Nephron (organoid): ENCODE measurements at regions not wholly inside any gene's neighbourhood (a gene's known extent, or its start where the extent isn't known, plus 50 kb on each side); places are given as distances from the start of the nearest gene placed in this dataset.
A peak's percentile ranks its signal among the peaks of the same experiment; 100 is the strongest.
"Not testable (repeated sequence)": the region's sequence is repeated elsewhere in the genome, so short reads cannot be mapped to it uniquely, and the experiment has no call there.

Source experiments
- H3K27ac Mint-ChIP-seq, 3 experiments: 2 replicates each; pipeline ENCODE4 v1.8.0; 2020; ENCODE audit warnings: mixed read lengths in 3 of 3, mild to moderate bottlenecking in 2 of 3, moderate library complexity in 1 of 3
- H3K27me3 Mint-ChIP-seq: 2 replicates; pipeline ENCODE4 v1.8.0; 2021; ENCODE audit warnings: low read depth, mild to moderate bottlenecking, moderate library complexity, mixed read lengths
- H3K36me3 Mint-ChIP-seq: 2 replicates; pipeline ENCODE4 v1.8.0; 2020; ENCODE audit warnings: low read depth, mixed read lengths
- H3K4me1 Mint-ChIP-seq: 2 replicates; pipeline ENCODE4 v1.8.0; 2020; ENCODE audit warnings: mixed read lengths
- H3K4me3 Mint-ChIP-seq, 3 experiments: 2 replicates each; pipeline ENCODE4 v1.8.0; 2020; ENCODE audit warnings: mild to moderate bottlenecking in 3 of 3, mixed read lengths in 3 of 3, moderate library complexity in 2 of 3
- H3K9me3 Mint-ChIP-seq: 2 replicates; pipeline ENCODE4 v1.8.0; 2020; ENCODE audit warnings: mixed read lengths
- CTCF ChIP-seq, 3 experiments: fragments of 200-600 bp; sonication (generic); IDR thresholded peaks; one replicate each; pipeline ENCODE4 v1.5.0; 2021; ENCODE audit warnings: antibody characterized with exemption in 3 of 3; ENCODE audit not compliant: unreplicated experiment in 3 of 3

GRCh38 chr13:55577082-55577846 lies 1563.5 kb upstream of the PRR20A start:
- no peaks in the 10 kb centered on the region for H3K9me3 Mint-ChIP-seq
- H3K4me3 Mint-ChIP-seq = no peak overlapping the region
- H3K36me3 Mint-ChIP-seq = no peaks in the 10 kb centered on the region
- H3K4me1 Mint-ChIP-seq = peaks cover 11% of the 10 kb centered on the region
- H3K27ac Mint-ChIP-seq = peak overlapping the region in 1 of 3 experiments; percentile 44
- no peak for TF ChIP-seq CTCF (IDR thresholded peaks at IDR 0.05; ENCODE audit: unreplicated experiment in 3 of 3)
- H3K27me3 Mint-ChIP-seq = peaks cover 31% of the 10 kb centered on the region

- H3K27ac Mint-ChIP-seq = no peak overlapping the region
- no peaks in the 10 kb centered on the region for H3K9me3 Mint-ChIP-seq
- H3K4me1 Mint-ChIP-seq = peaks cover 11% of the 10 kb centered on the region
- no peak overlapping the region for H3K4me3 Mint-ChIP-seq
- peaks cover 37% of the 10 kb centered on the region for H3K27me3 Mint-ChIP-seq
- TF ChIP-seq CTCF (IDR thresholded peaks at IDR 0.05; ENCODE audit: unreplicated experiment in 3 of 3) = no peak
- H3K36me3 Mint-ChIP-seq = no peaks in the 10 kb centered on the region
Measured at GRCh38 chr13:55577847-55578210, 1562.9 kb upstream of the PRR20A start.

- not testable (repeated sequence) for H3K4me1 Mint-ChIP-seq, H3K27ac Mint-ChIP-seq, H3K9me3 Mint-ChIP-seq, H3K36me3 Mint-ChIP-seq, H3K4me3 Mint-ChIP-seq
- H3K27me3 Mint-ChIP-seq = peaks cover 53% of the 10 kb centered on the region
Measured at GRCh38 chr13:55582294-55582693, 1558.4 kb upstream of the PRR20A start.

GRCh38 chr13:55583953-55584593 lies 1556.6 kb upstream of the PRR20A start:
- TF ChIP-seq CTCF (IDR thresholded peaks at IDR 0.05; ENCODE audit: unreplicated experiment in 3 of 3) = no peak
- peak overlapping the region in 1 of 3 experiments; percentile 33 for H3K27ac Mint-ChIP-seq
- no peaks in the 10 kb centered on the region for H3K9me3 Mint-ChIP-seq
- H3K4me1 Mint-ChIP-seq = no peaks in the 10 kb centered on the region
- no peaks in the 10 kb centered on the region for H3K36me3 Mint-ChIP-seq
- H3K4me3 Mint-ChIP-seq = no peak overlapping the region
- H3K27me3 Mint-ChIP-seq = peaks cover 49% of the 10 kb centered on the region

- no peak overlapping the region for H3K4me3 Mint-ChIP-seq
- H3K27me3 Mint-ChIP-seq = no peaks in the 10 kb centered on the region
- no peak for TF ChIP-seq CTCF (IDR thresholded peaks at IDR 0.05; ENCODE audit: unreplicated experiment in 3 of 3)
- H3K27ac Mint-ChIP-seq = no peak overlapping the region
- H3K4me1 Mint-ChIP-seq = no peaks in the 10 kb centered on the region
- no peaks in the 10 kb centered on the region for H3K9me3 Mint-ChIP-seq
- no peaks in the 10 kb centered on the region for H3K36me3 Mint-ChIP-seq
Measured at GRCh38 chr13:55602784-55603183, 1537.9 kb upstream of the PRR20A start.

GRCh38 chr13:55606045-55606665 lies 1534.6 kb upstream of the PRR20A start:
- Mint-ChIP-seq H3K9me3 (no peaks in the 10 kb centered on the region), H3K36me3 (no peaks in the 10 kb centered on the region), H3K4me1 (no peaks in the 10 kb centered on the region), H3K27ac (no peak overlapping the region), H3K4me3 (no peak overlapping the region), H3K27me3 (no peaks in the 10 kb centered on the region)
- TF ChIP-seq CTCF (IDR thresholded peaks at IDR 0.05; ENCODE audit: unreplicated experiment in 3 of 3) = no peak
